ENCODE measurements at regions not wholly inside any gene's neighbourhood (a gene's known extent, or its start where the extent isn't known, plus 50 kb on each side); places are given as distances from the start of the nearest gene placed in this dataset.

GRCh38 chr7:81560708-81561107 is 209.1 kb downstream of the HGF start:
- Mint-ChIP-seq H3K36me3 (no peaks in the 10 kb centered on the region), H3K27ac (no peak overlapping the region), H3K4me3 (no peak overlapping the region), H3K9me3 (peaks cover 0 to 10% (median 4%) of the 10 kb centered on the region in 8 donors), H3K27me3 (no peaks in the 10 kb centered on the region), H3K4me1 (no peaks in the 10 kb centered on the region)
- intact Hi-C loops (cut with micrococcal nuclease), result no loop called here
- no peak for DNase-seq
- H3K4me1 ChIP-seq (ENCODE audit: insufficient read depth, low read length), result no peaks in the 10 kb centered on the region
- no peaks in the 10 kb centered on the region for H3K27me3 ChIP-seq (ENCODE audit: insufficient read depth, low read length)
- no peak overlapping the region for H3K4me3 ChIP-seq (ENCODE audit: low read length in 2 of 2)
- CTCF ChIA-PET (ENCODE audit: partially characterized antibody), result no interaction called here
- no peak overlapping the region for H3K27ac ChIP-seq (ENCODE audit: low read depth, low read length)
- H3K9me3 ChIP-seq (ENCODE audit: control insufficient read depth in 1 of 2, low read length in 2 of 2), result no peaks in the 10 kb centered on the region
- H3K36me3 ChIP-seq (ENCODE audit: insufficient read depth, low read length), result no peaks in the 10 kb centered on the region
- POLR2A ChIA-PET (ENCODE audit: partially characterized antibody), result no interaction called here

- H3K27ac ChIP-seq (ENCODE audit: low read depth, low read length), result no peak overlapping the region
- no peaks in the 10 kb centered on the region for H3K36me3 ChIP-seq (ENCODE audit: insufficient read depth, low read length)
- H3K4me1 ChIP-seq (ENCODE audit: insufficient read depth, low read length), result no peaks in the 10 kb centered on the region
- intact Hi-C loops (cut with micrococcal nuclease), result no loop called here
- H3K4me3 Mint-ChIP-seq, result no peak overlapping the region
- no peaks in the 10 kb centered on the region for H3K27me3 Mint-ChIP-seq
- no peaks in the 10 kb centered on the region for H3K9me3 ChIP-seq (ENCODE audit: control insufficient read depth in 1 of 2, low read length in 2 of 2)
- no peaks in the 10 kb centered on the region for H3K4me1 Mint-ChIP-seq
- H3K9me3 Mint-ChIP-seq, result peaks cover 0 to 25% (median 12%) of the 10 kb centered on the region in 8 donors
- POLR2A ChIA-PET (ENCODE audit: partially characterized antibody), result no interaction called here
- H3K27ac Mint-ChIP-seq, result no peak overlapping the region
- H3K4me3 ChIP-seq (ENCODE audit: low read length in 2 of 2), result no peak overlapping the region
- CTCF ChIA-PET (ENCODE audit: partially characterized antibody), result no interaction called here
- H3K36me3 Mint-ChIP-seq, result no peaks in the 10 kb centered on the region
- no peaks in the 10 kb centered on the region for H3K27me3 ChIP-seq (ENCODE audit: insufficient read depth, low read length)
- DNase-seq, result no peak
These were observed 220.3 kb downstream of the HGF start for GRCh38 chr7:81549484-81550016.

- Mint-ChIP-seq H3K36me3 (no peaks in the 10 kb centered on the region), H3K9me3 (peaks cover 3 to 12% (median 9%) of the 10 kb centered on the region in 8 donors), H3K27me3 (no peaks in the 10 kb centered on the region), H3K4me1 (peaks cover 0 to 2% (median 0%) of the 10 kb centered on the region in 4 donors), H3K27ac (no peak overlapping the region), H3K4me3 (no peak overlapping the region)
- ChIA-PET POLR2A (ENCODE audit: partially characterized antibody) (no interaction called here), CTCF (ENCODE audit: partially characterized antibody) (no interaction called here)
- H3K27me3 ChIP-seq (ENCODE audit: insufficient read depth, low read length), result no peaks in the 10 kb centered on the region
- H3K4me3 ChIP-seq (ENCODE audit: low read length in 2 of 2), result no peak overlapping the region
- intact Hi-C loops (cut with micrococcal nuclease), result no loop called here
- H3K36me3 ChIP-seq (ENCODE audit: insufficient read depth, low read length), result no peaks in the 10 kb centered on the region
- no peak for DNase-seq
- H3K27ac ChIP-seq (ENCODE audit: low read depth, low read length), result no peak overlapping the region
- H3K4me1 ChIP-seq (ENCODE audit: insufficient read depth, low read length), result no peaks in the 10 kb centered on the region
- H3K9me3 ChIP-seq (ENCODE audit: control insufficient read depth in 1 of 2, low read length in 2 of 2), result no peaks in the 10 kb centered on the region
These were observed 234.9 kb downstream of the HGF start for GRCh38 chr7:81534996-81535395.

GRCh38 chr7:81534446-81534845 is 235.4 kb downstream of the HGF start:
- no peaks in the 10 kb centered on the region for H3K9me3 ChIP-seq (ENCODE audit: control insufficient read depth in 1 of 2, low read length in 2 of 2)
- H3K27me3 Mint-ChIP-seq, result no peaks in the 10 kb centered on the region
- no peak overlapping the region for H3K27ac Mint-ChIP-seq
- peaks cover 0 to 2% (median 0%) of the 10 kb centered on the region in 4 donors for H3K4me1 Mint-ChIP-seq
- no peaks in the 10 kb centered on the region for H3K36me3 ChIP-seq (ENCODE audit: insufficient read depth, low read length)
- H3K4me1 ChIP-seq (ENCODE audit: insufficient read depth, low read length), result no peaks in the 10 kb centered on the region
- H3K4me3 Mint-ChIP-seq, result no peak overlapping the region
- H3K4me3 ChIP-seq (ENCODE audit: low read length in 2 of 2), result no peak overlapping the region
- no peaks in the 10 kb centered on the region for H3K27me3 ChIP-seq (ENCODE audit: insufficient read depth, low read length)
- intact Hi-C loops (cut with micrococcal nuclease), result no loop called here
- CTCF ChIA-PET (ENCODE audit: partially characterized antibody), result no interaction called here
- no peak overlapping the region for H3K27ac ChIP-seq (ENCODE audit: low read depth, low read length)
- POLR2A ChIA-PET (ENCODE audit: partially characterized antibody), result no interaction called here
- H3K9me3 Mint-ChIP-seq, result peaks cover under 1 to 12% (median 8%) of the 10 kb centered on the region in 8 donors
- no peak for DNase-seq
- no peaks in the 10 kb centered on the region for H3K36me3 Mint-ChIP-seq

GRCh38 chr7:81533931-81534330 is 235.9 kb downstream of the HGF start:
- Mint-ChIP-seq H3K4me3 (no peak overlapping the region), H3K9me3 (peaks cover 0 to 12% (median 8%) of the 10 kb centered on the region in 8 donors), H3K27me3 (no peaks in the 10 kb centered on the region), H3K27ac (no peak overlapping the region), H3K36me3 (no peaks in the 10 kb centered on the region), H3K4me1 (peaks cover 0 to 2% (median 0%) of the 10 kb centered on the region in 4 donors)
- Histone ChIP-seq H3K4me1 (ENCODE audit: insufficient read depth, low read length) (no peaks in the 10 kb centered on the region), H3K9me3 (ENCODE audit: control insufficient read depth in 1 of 2, low read length in 2 of 2) (no peaks in the 10 kb centered on the region), H3K4me3 (ENCODE audit: low read length in 2 of 2) (no peak overlapping the region), H3K27me3 (ENCODE audit: insufficient read depth, low read length) (no peaks in the 10 kb centered on the region), H3K27ac (ENCODE audit: low read depth, low read length) (no peak overlapping the region), H3K36me3 (ENCODE audit: insufficient read depth, low read length) (no peaks in the 10 kb centered on the region)
- intact Hi-C loops (cut with micrococcal nuclease), result no loop called here
- POLR2A ChIA-PET (ENCODE audit: partially characterized antibody), result no interaction called here
- no peak for DNase-seq
- CTCF ChIA-PET (ENCODE audit: partially characterized antibody), result no interaction called here

- Histone ChIP-seq H3K9me3 (ENCODE audit: control insufficient read depth in 1 of 2, low read length in 2 of 2) (no peaks in the 10 kb centered on the region), H3K27ac (ENCODE audit: low read depth, low read length) (no peak overlapping the region), H3K27me3 (ENCODE audit: insufficient read depth, low read length) (no peaks in the 10 kb centered on the region), H3K36me3 (ENCODE audit: insufficient read depth, low read length) (no peaks in the 10 kb centered on the region), H3K4me1 (ENCODE audit: insufficient read depth, low read length) (no peaks in the 10 kb centered on the region), H3K4me3 (ENCODE audit: low read length in 2 of 2) (no peak overlapping the region)
- DNase-seq, result no peak
- ChIA-PET POLR2A (ENCODE audit: partially characterized antibody) (no interaction called here), CTCF (ENCODE audit: partially characterized antibody) (no interaction called here)
- intact Hi-C loops (cut with micrococcal nuclease), result no loop called here
- Mint-ChIP-seq H3K27me3 (no peaks in the 10 kb centered on the region), H3K36me3 (no peaks in the 10 kb centered on the region), H3K4me3 (no peak overlapping the region), H3K9me3 (peaks cover 0 to 12% (median 8%) of the 10 kb centered on the region in 8 donors), H3K27ac (no peak overlapping the region), H3K4me1 (peaks cover 0 to 2% (median 0%) of the 10 kb centered on the region in 4 donors)
These were observed 236.4 kb downstream of the HGF start for GRCh38 chr7:81533426-81533825.

- intact Hi-C loops (cut with micrococcal nuclease), result no loop called here
- ChIA-PET CTCF (ENCODE audit: partially characterized antibody) (no interaction called here), POLR2A (ENCODE audit: partially characterized antibody) (no interaction called here)
- no peak overlapping the region for H3K27ac ChIP-seq (ENCODE audit: low read depth, low read length)
- no peak for DNase-seq
- peaks cover 0 to 2% (median 0%) of the 10 kb centered on the region in 4 donors for H3K4me1 Mint-ChIP-seq
- no peaks in the 10 kb centered on the region for H3K27me3 ChIP-seq (ENCODE audit: insufficient read depth, low read length)
- H3K9me3 Mint-ChIP-seq, result peaks cover 0 to 9% (median 4%) of the 10 kb centered on the region in 8 donors
- H3K36me3 Mint-ChIP-seq, result no peaks in the 10 kb centered on the region
- no peaks in the 10 kb centered on the region for H3K9me3 ChIP-seq (ENCODE audit: control insufficient read depth in 1 of 2, low read length in 2 of 2)
- H3K4me3 Mint-ChIP-seq, result no peak overlapping the region
- no peak overlapping the region for H3K4me3 ChIP-seq (ENCODE audit: low read length in 2 of 2)
- no peak overlapping the region for H3K27ac Mint-ChIP-seq
- H3K36me3 ChIP-seq (ENCODE audit: insufficient read depth, low read length), result no peaks in the 10 kb centered on the region
- no peaks in the 10 kb centered on the region for H3K27me3 Mint-ChIP-seq
- no peaks in the 10 kb centered on the region for H3K4me1 ChIP-seq (ENCODE audit: insufficient read depth, low read length)
These were observed 240.1 kb downstream of the HGF start for GRCh38 chr7:81529785-81530184.

- no peak for DNase-seq
- Mint-ChIP-seq H3K9me3 (peaks cover 0 to 9% (median 5%) of the 10 kb centered on the region in 8 donors), H3K36me3 (no peaks in the 10 kb centered on the region), H3K27ac (no peak overlapping the region), H3K4me3 (no peak overlapping the region), H3K4me1 (no peaks in the 10 kb centered on the region), H3K27me3 (no peaks in the 10 kb centered on the region)
- intact Hi-C loops (cut with micrococcal nuclease), result no loop called here
- Histone ChIP-seq H3K4me1 (ENCODE audit: insufficient read depth, low read length) (no peaks in the 10 kb centered on the region), H3K27me3 (ENCODE audit: insufficient read depth, low read length) (no peaks in the 10 kb centered on the region), H3K9me3 (ENCODE audit: control insufficient read depth in 1 of 2, low read length in 2 of 2) (no peaks in the 10 kb centered on the region), H3K4me3 (ENCODE audit: low read length in 2 of 2) (no peak overlapping the region), H3K27ac (ENCODE audit: low read depth, low read length) (no peak overlapping the region), H3K36me3 (ENCODE audit: insufficient read depth, low read length) (no peaks in the 10 kb centered on the region)
- POLR2A ChIA-PET (ENCODE audit: partially characterized antibody), result no interaction called here
- CTCF ChIA-PET (ENCODE audit: partially characterized antibody), result no interaction called here
These were observed 242.2 kb downstream of the HGF start for GRCh38 chr7:81527651-81528050.

Measured in CD4-positive, alpha-beta memory T cell (primary cell).